Psoas muscle (tissue), 7 donors: ENCODE measurements at regions not wholly inside any gene's neighbourhood (a gene's known extent, or its start where the extent isn't known, plus 50 kb on each side); places are given as distances from the start of the nearest gene placed in this dataset.

Source experiments
- ATAC-seq, 4 donors: fragments of 200-7000 bp; cut with Tn5 transposase; one replicate each; pipeline ENCODE4 v1.9.1; 2020; ENCODE audit warnings: moderate library complexity in 3 of 4, mild to moderate bottlenecking in 2 of 4
- DNase-seq, 2 donors: peaks; one replicate each; pipeline ENCODE4 v3.0.0-alpha.2; 2020
- H3K27ac ChIP-seq: fragments of 200-600 bp; one replicate; pipeline ENCODE4 v1.8.0; 2022
- H3K27me3 ChIP-seq, 3 donors: fragments of 200-600 bp in 1 of 3; one replicate each; pipeline versions ENCODE4 v1.6.1 to v1.8.0; 2013 to 2022; ENCODE audit warnings: low read length in 2 of 3, mild to moderate bottlenecking in 2 of 3, moderate library complexity in 1 of 3; ENCODE audit not compliant: insufficient read depth in 3 of 3
- H3K36me3 ChIP-seq, 2 donors: fragments of 200-600 bp in 1 of 2; one replicate each; pipeline versions ENCODE4 v1.6.1 to v1.8.0; 2013 to 2022; ENCODE audit warnings: low read depth in 1 of 2, mild to moderate bottlenecking in 1 of 2, moderate library complexity in 1 of 2; ENCODE audit not compliant: insufficient read depth in 1 of 2
- H3K4me1 ChIP-seq: fragments of 200-600 bp; one replicate; pipeline ENCODE4 v1.8.0; 2022
- H3K4me3 ChIP-seq: fragments of 200-600 bp; one replicate; pipeline ENCODE4 v1.8.0; 2022; ENCODE audit warnings: mild to moderate bottlenecking
- H3K9me3 ChIP-seq: fragments of 200-600 bp; one replicate; pipeline ENCODE4 v1.8.0; 2022
- CTCF ChIP-seq: fragments of 200-600 bp; IDR thresholded peaks from one replicate; pipeline ENCODE4 v1.8.0; 2022; ENCODE audit warnings: antibody characterized with exemption
- WGBS, 3 donors: extraction: QIAGEN DNeasy Blood & Tissue Kit; methylation state at CpG; one replicate each; pipeline versions ENCODE4 v1.1.6 to v1.1.7; 2013; 5-methylcytosine and 5-hydroxymethylcytosine counted together
- intact Hi-C, 2 donors: fragments of 100-400 bp; cut with DNase I; formaldehyde crosslinking; loops; one replicate each; pipeline versions ENCODE4 v1.11.0 to v1.14.2; 2022
- donor health status: healthy with polysubstance abuse.
- donor health status: DM: no; HTN: no; CAD: no; lungs with moderate emphysema.
- donor health status: Bipolar disorder and iron deficiency.
- donor health status: healthy.
- donor health status: DM: yes; HTN: yes; CAD: no.
- donor health status: DM: no; HTN: no; CAD: no.
- donor health status: DM: yes; HTN: yes; CAD: no.

- Histone ChIP-seq H3K27me3 (no peaks in the 10 kb centered on the region), H3K36me3 (no peaks in the 10 kb centered on the region), H3K9me3 (no peaks in the 10 kb centered on the region), H3K27ac (no peak overlapping the region), H3K4me3 (no peak overlapping the region), H3K4me1 (no peaks in the 10 kb centered on the region)
- DNase-seq = no peak
- intact Hi-C loops = no loop called here
- 23 to 37% (median 23%) methylated on average over 1 of the region's 1 CpG for WGBS, 3 donors
- no peak for TF ChIP-seq CTCF
- no peak for ATAC-seq
These were observed 548.3 kb upstream of the ANKRD30A start for GRCh38 chr10:36577126-36577525.

GRCh38 chr10:36574207-36574606, 551.2 kb upstream of the ANKRD30A start:
- intact Hi-C loops = no loop called here
- no peaks in the 10 kb centered on the region for H3K36me3 ChIP-seq
- no peaks in the 10 kb centered on the region for H3K4me1 ChIP-seq
- no peak for TF ChIP-seq CTCF
- no peaks in the 10 kb centered on the region for H3K9me3 ChIP-seq
- no peaks in the 10 kb centered on the region for H3K27me3 ChIP-seq
- no peak overlapping the region for H3K4me3 ChIP-seq
- no peak overlapping the region for H3K27ac ChIP-seq
- DNase-seq (no peak), ATAC-seq (no peak)

GRCh38 chr10:36573246-36573645, 552.2 kb upstream of the ANKRD30A start:
- WGBS, 3 donors = 50 to 61% (median 58%) methylated on average over 2 of the region's 2 CpGs
- no peak for ATAC-seq
- no peaks in the 10 kb centered on the region for H3K9me3 ChIP-seq
- H3K27me3 ChIP-seq = no peaks in the 10 kb centered on the region
- H3K4me1 ChIP-seq = no peaks in the 10 kb centered on the region
- no peak for DNase-seq
- no peak overlapping the region for H3K4me3 ChIP-seq
- H3K36me3 ChIP-seq = no peaks in the 10 kb centered on the region
- no peak overlapping the region for H3K27ac ChIP-seq
- intact Hi-C loops = no loop called here
- no peak for TF ChIP-seq CTCF

- Histone ChIP-seq H3K9me3 (no peaks in the 10 kb centered on the region), H3K4me1 (no peaks in the 10 kb centered on the region), H3K4me3 (no peak overlapping the region), H3K27ac (no peak overlapping the region), H3K36me3 (no peaks in the 10 kb centered on the region), H3K27me3 (no peaks in the 10 kb centered on the region)
- no peak for ATAC-seq
- intact Hi-C loops = no loop called here
- WGBS, 3 donors = 68 to 72% (median 71%) methylated on average over 4 of the region's 4 CpGs
- DNase-seq = no peak
- TF ChIP-seq CTCF = no peak
These were observed 561.0 kb upstream of the ANKRD30A start for GRCh38 chr10:36564433-36564832.
